ENCODE measurements at regions not wholly inside any gene's neighbourhood (a gene's known extent, or its start where the extent isn't known, plus 50 kb on each side); places are given as distances from the start of the nearest gene placed in this dataset.

DNA sequence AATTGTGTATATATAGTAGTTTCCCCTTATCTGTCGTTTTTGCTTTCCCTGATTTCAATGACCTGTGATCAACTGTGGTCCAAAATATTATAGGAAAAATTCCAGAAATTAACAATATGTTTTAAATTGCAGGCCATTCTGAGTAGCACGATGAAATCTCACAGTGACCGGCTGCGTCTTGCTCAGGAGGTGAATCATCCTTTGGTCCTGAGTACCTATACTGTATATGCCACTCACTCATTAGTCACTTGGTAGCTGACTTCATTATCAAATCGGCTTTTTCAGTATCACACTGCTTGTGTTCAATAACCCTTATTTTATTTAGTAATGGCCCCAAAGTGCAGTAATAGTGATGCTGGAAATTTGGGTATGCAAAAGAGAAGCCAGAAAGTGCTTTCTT lies 728.3 kb upstream of the EYS start:
- no peaks in the 10 kb centered on the region for H3K79me2 ChIP-seq (ENCODE audit: low read length)
- H3K9me2 ChIP-seq (replicated peaks; ENCODE audit: insufficient read depth, low read length), result no peaks in the 10 kb centered on the region; the same call in 1 of the 2 replicates
- no peaks in the 10 kb centered on the region for H4K20me1 ChIP-seq (ENCODE audit: insufficient read depth, low read depth, low read length)
- no peaks in the 10 kb centered on the region for H3K4me1 ChIP-seq (ENCODE audit: low read length)
- H3K4me3 ChIP-seq (ENCODE audit: low read length), result no peak overlapping the region
- no peaks in the 10 kb centered on the region for H3K36me3 ChIP-seq (ENCODE audit: insufficient read depth, low read length)
- no peaks in the 10 kb centered on the region for H3K27me3 ChIP-seq (ENCODE audit: low read length)
- H3K9ac ChIP-seq (ENCODE audit: low read length), result no peak overlapping the region
- no peak for DNase-seq
- no peak overlapping the region for H3K4me2 ChIP-seq (ENCODE audit: low read depth, low read length, poor library complexity, severe bottlenecking)
- H2AFZ ChIP-seq (ENCODE audit: low read length), result no peak overlapping the region
- no peak overlapping the region for H3K27ac ChIP-seq (ENCODE audit: low read length)
- H3K9me3 ChIP-seq (ENCODE audit: low read length), result no peaks in the 10 kb centered on the region; the same call in 1 of the 2 replicates

DNA sequence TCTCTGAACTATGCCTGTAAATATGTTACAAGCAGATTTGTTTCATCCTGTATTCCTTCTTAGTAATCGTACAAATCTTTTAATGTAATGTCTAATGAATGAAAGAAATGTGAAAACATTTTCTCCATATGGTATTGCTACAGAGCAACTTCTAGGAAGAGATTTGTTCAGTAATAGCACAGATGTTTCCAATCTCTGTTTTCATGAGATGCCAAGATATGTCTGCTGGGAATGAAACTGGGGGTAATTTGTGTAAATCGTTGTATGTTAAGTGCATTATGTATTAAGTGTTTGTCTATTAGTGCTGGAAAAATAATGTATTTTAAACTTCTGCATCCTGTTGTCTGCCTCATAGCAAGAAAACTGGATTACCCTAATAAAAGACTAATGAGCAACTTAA lies 722.2 kb upstream of the EYS start:
- Histone ChIP-seq H3K27me3 (ENCODE audit: low read length) (no peaks in the 10 kb centered on the region), H3K9me3 (ENCODE audit: low read length) (no peaks in the 10 kb centered on the region), H3K4me3 (ENCODE audit: low read length) (no peak overlapping the region), H3K4me1 (ENCODE audit: low read length) (no peaks in the 10 kb centered on the region), H3K36me3 (ENCODE audit: insufficient read depth, low read length) (no peaks in the 10 kb centered on the region), H3K27ac (ENCODE audit: low read length) (no peak overlapping the region), H2AFZ (ENCODE audit: low read length) (no peak overlapping the region), H3K4me2 (ENCODE audit: low read depth, low read length, poor library complexity, severe bottlenecking) (no peak overlapping the region), H3K9me2 (replicated peaks; ENCODE audit: insufficient read depth, low read length) (no peaks in the 10 kb centered on the region), H4K20me1 (ENCODE audit: insufficient read depth, low read depth, low read length) (no peaks in the 10 kb centered on the region), H3K79me2 (ENCODE audit: low read length) (no peaks in the 10 kb centered on the region), H3K9ac (ENCODE audit: low read length) (no peak overlapping the region)
- no peak for DNase-seq

DNA sequence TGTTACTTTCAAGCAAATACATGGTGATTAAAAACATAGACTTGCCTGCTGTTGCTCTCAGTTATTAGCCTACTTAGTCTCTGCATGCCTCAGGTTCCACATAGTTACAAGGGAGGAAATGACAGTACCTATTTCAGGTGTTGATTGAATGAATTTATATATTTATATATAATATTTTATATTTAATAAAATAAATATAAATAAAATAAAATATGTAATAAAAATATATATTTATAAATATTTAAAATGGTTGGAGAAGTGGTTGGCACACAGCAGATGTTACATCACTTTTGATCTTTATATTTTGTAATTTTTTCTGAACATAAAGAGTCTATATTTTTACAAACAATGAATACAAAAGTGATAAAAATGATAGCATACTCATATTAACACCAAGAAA lies 716.0 kb upstream of the EYS start:
- no peaks in the 10 kb centered on the region for H3K9me2 ChIP-seq (replicated peaks; ENCODE audit: insufficient read depth, low read length)
- H4K20me1 ChIP-seq (ENCODE audit: insufficient read depth, low read depth, low read length), result no peaks in the 10 kb centered on the region
- H3K4me2 ChIP-seq (ENCODE audit: low read depth, low read length, poor library complexity, severe bottlenecking), result no peak overlapping the region
- no peak overlapping the region for H3K4me3 ChIP-seq (ENCODE audit: low read length)
- no peaks in the 10 kb centered on the region for H3K79me2 ChIP-seq (ENCODE audit: low read length)
- no peak for DNase-seq
- H2AFZ ChIP-seq (ENCODE audit: low read length), result no peak overlapping the region
- no peaks in the 10 kb centered on the region for H3K9me3 ChIP-seq (ENCODE audit: low read length)
- H3K4me1 ChIP-seq (ENCODE audit: low read length), result no peaks in the 10 kb centered on the region
- no peaks in the 10 kb centered on the region for H3K27me3 ChIP-seq (ENCODE audit: low read length)
- no peaks in the 10 kb centered on the region for H3K36me3 ChIP-seq (ENCODE audit: insufficient read depth, low read length)
- H3K27ac ChIP-seq (ENCODE audit: low read length), result no peak overlapping the region
- H3K9ac ChIP-seq (ENCODE audit: low read length), result no peak overlapping the region

- Histone ChIP-seq H3K9ac (ENCODE audit: low read length) (no peak overlapping the region), H3K9me2 (replicated peaks; ENCODE audit: insufficient read depth, low read length) (no peaks in the 10 kb centered on the region), H3K4me2 (ENCODE audit: low read depth, low read length, poor library complexity, severe bottlenecking) (no peak overlapping the region), H2AFZ (ENCODE audit: low read length) (no peak overlapping the region), H4K20me1 (ENCODE audit: insufficient read depth, low read depth, low read length) (no peaks in the 10 kb centered on the region), H3K79me2 (ENCODE audit: low read length) (no peaks in the 10 kb centered on the region), H3K4me1 (ENCODE audit: low read length) (no peaks in the 10 kb centered on the region), H3K9me3 (ENCODE audit: low read length) (no peaks in the 10 kb centered on the region), H3K27me3 (ENCODE audit: low read length) (no peaks in the 10 kb centered on the region), H3K27ac (ENCODE audit: low read length) (no peak overlapping the region), H3K4me3 (ENCODE audit: low read length) (no peak overlapping the region), H3K36me3 (ENCODE audit: insufficient read depth, low read length) (no peaks in the 10 kb centered on the region)
- peak; percentile 54 for DNase-seq
These were observed 714.5 kb upstream of the EYS start for GRCh38 chr6:66421570-66421969.

GRCh38 chr6:66418906-66419305 lies 711.9 kb upstream of the EYS start:
- Histone ChIP-seq H3K9me3 (ENCODE audit: low read length) (no peaks in the 10 kb centered on the region), H3K79me2 (ENCODE audit: low read length) (no peaks in the 10 kb centered on the region), H3K4me3 (ENCODE audit: low read length) (no peak overlapping the region), H3K9me2 (replicated peaks; ENCODE audit: insufficient read depth, low read length) (no peaks in the 10 kb centered on the region), H2AFZ (ENCODE audit: low read length) (no peak overlapping the region), H3K4me2 (ENCODE audit: low read depth, low read length, poor library complexity, severe bottlenecking) (no peak overlapping the region), H3K9ac (ENCODE audit: low read length) (no peak overlapping the region), H3K27ac (ENCODE audit: low read length) (no peak overlapping the region), H3K36me3 (ENCODE audit: insufficient read depth, low read length) (no peaks in the 10 kb centered on the region), H4K20me1 (ENCODE audit: insufficient read depth, low read depth, low read length) (no peaks in the 10 kb centered on the region), H3K4me1 (ENCODE audit: low read length) (no peaks in the 10 kb centered on the region), H3K27me3 (ENCODE audit: low read length) (no peaks in the 10 kb centered on the region)
- DNase-seq, result no peak

DNA sequence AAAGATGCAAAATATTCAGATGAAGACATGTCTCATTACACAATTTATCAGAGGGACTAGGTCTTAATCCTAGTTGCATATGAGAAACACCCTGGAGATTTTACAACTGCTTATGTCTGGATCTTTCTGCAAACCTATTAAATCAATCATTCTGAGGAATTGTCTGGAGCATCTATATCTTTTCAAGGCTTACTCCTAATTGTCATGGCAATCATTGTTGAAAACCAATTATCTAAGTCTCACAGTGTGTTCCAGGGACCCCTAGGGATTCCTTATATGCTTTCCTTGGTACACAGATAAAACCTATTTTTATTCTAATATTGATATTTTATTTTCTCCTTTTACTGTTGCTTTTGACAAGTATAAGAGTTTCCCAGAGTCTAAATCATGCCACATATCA lies 696.9 kb upstream of the EYS start:
- no peak for DNase-seq
- no peaks in the 10 kb centered on the region for H4K20me1 ChIP-seq (ENCODE audit: insufficient read depth, low read depth, low read length)
- H3K4me3 ChIP-seq (ENCODE audit: low read length), result no peak overlapping the region
- H3K36me3 ChIP-seq (ENCODE audit: insufficient read depth, low read length), result no peaks in the 10 kb centered on the region
- no peak overlapping the region for H3K9ac ChIP-seq (ENCODE audit: low read length)
- no peak overlapping the region for H3K27ac ChIP-seq (ENCODE audit: low read length)
- no peaks in the 10 kb centered on the region for H3K9me3 ChIP-seq (ENCODE audit: low read length)
- no peaks in the 10 kb centered on the region for H3K27me3 ChIP-seq (ENCODE audit: low read length)
- H3K4me1 ChIP-seq (ENCODE audit: low read length), result no peaks in the 10 kb centered on the region
- H3K4me2 ChIP-seq (ENCODE audit: low read depth, low read length, poor library complexity, severe bottlenecking), result no peak overlapping the region
- no peak overlapping the region for H2AFZ ChIP-seq (ENCODE audit: low read length)
- 0 out of 2 replicates have a peak, but pooled peaks cover 3% of the 10 kb centered on the region for H3K9me2 ChIP-seq (replicated peaks; ENCODE audit: insufficient read depth, low read length)
- H3K79me2 ChIP-seq (ENCODE audit: low read length), result no peaks in the 10 kb centered on the region

GRCh38 chr6:66402873-66403272 lies 695.8 kb upstream of the EYS start:
- H4K20me1 ChIP-seq (ENCODE audit: insufficient read depth, low read depth, low read length), result no peaks in the 10 kb centered on the region
- no peak overlapping the region for H3K4me2 ChIP-seq (ENCODE audit: low read depth, low read length, poor library complexity, severe bottlenecking)
- H3K27me3 ChIP-seq (ENCODE audit: low read length), result no peaks in the 10 kb centered on the region
- H3K9me3 ChIP-seq (ENCODE audit: low read length), result no peaks in the 10 kb centered on the region
- no peak overlapping the region for H3K4me3 ChIP-seq (ENCODE audit: low read length)
- H3K9ac ChIP-seq (ENCODE audit: low read length), result no peak overlapping the region
- H2AFZ ChIP-seq (ENCODE audit: low read length), result no peak overlapping the region
- H3K4me1 ChIP-seq (ENCODE audit: low read length), result no peaks in the 10 kb centered on the region
- no peak for DNase-seq
- no peaks in the 10 kb centered on the region for H3K79me2 ChIP-seq (ENCODE audit: low read length)
- no peak overlapping the region for H3K27ac ChIP-seq (ENCODE audit: low read length)
- H3K36me3 ChIP-seq (ENCODE audit: insufficient read depth, low read length), result no peaks in the 10 kb centered on the region
- 0 out of 2 replicates have a peak, but pooled peaks cover 3% of the 10 kb centered on the region for H3K9me2 ChIP-seq (replicated peaks; ENCODE audit: insufficient read depth, low read length)

DNA sequence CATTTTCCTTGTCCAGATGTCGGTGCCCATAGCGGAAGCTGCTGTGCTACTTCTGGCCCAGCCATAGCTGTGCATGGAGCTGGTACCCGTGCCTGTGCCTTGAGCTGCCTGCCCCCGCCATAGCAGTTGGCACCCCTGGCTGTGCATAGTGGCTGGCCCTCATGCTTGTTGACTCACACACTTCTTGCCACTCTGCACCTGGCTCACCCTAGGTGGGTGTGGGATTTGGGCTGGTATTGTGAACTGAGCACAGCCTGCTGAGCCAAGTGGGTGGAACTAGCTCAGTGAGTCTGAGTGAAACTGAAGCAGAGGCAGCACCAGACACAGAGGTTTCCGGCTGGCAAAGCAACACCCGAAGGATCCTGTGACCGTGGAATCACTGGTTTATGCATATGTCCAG lies 689.5 kb upstream of the EYS start:
- Histone ChIP-seq H3K9me3 (ENCODE audit: low read length) (no peaks in the 10 kb centered on the region), H3K4me3 (ENCODE audit: low read length) (no peak overlapping the region), H3K36me3 (ENCODE audit: insufficient read depth, low read length) (no peaks in the 10 kb centered on the region), H3K79me2 (ENCODE audit: low read length) (no peaks in the 10 kb centered on the region), H3K27ac (ENCODE audit: low read length) (no peak overlapping the region), H3K9ac (ENCODE audit: low read length) (no peak overlapping the region), H3K27me3 (ENCODE audit: low read length) (no peaks in the 10 kb centered on the region), H4K20me1 (ENCODE audit: insufficient read depth, low read depth, low read length) (no peaks in the 10 kb centered on the region), H3K4me2 (ENCODE audit: low read depth, low read length, poor library complexity, severe bottlenecking) (no peak overlapping the region), H3K9me2 (replicated peaks; ENCODE audit: insufficient read depth, low read length) (no peaks in the 10 kb centered on the region), H3K4me1 (ENCODE audit: low read length) (no peaks in the 10 kb centered on the region), H2AFZ (ENCODE audit: low read length) (no peak overlapping the region)
- no peak for DNase-seq

- H3K9me2 ChIP-seq (replicated peaks; ENCODE audit: insufficient read depth, low read length), result no peaks in the 10 kb centered on the region
- no peaks in the 10 kb centered on the region for H3K9me3 ChIP-seq (ENCODE audit: low read length)
These were observed 689.1 kb upstream of the EYS start for GRCh38 chr6:66396145-66396544.

More at GRCh38 chr6:66396145-66396544, 689.1 kb upstream of the EYS start:
- Histone ChIP-seq H4K20me1 (ENCODE audit: insufficient read depth, low read depth, low read length) (no peaks in the 10 kb centered on the region), H3K27ac (ENCODE audit: low read length) (no peak overlapping the region), H2AFZ (ENCODE audit: low read length) (no peak overlapping the region), H3K9ac (ENCODE audit: low read length) (no peak overlapping the region), H3K27me3 (ENCODE audit: low read length) (no peaks in the 10 kb centered on the region), H3K4me2 (ENCODE audit: low read depth, low read length, poor library complexity, severe bottlenecking) (no peak overlapping the region), H3K36me3 (ENCODE audit: insufficient read depth, low read length) (no peaks in the 10 kb centered on the region), H3K4me1 (ENCODE audit: low read length) (no peaks in the 10 kb centered on the region), H3K79me2 (ENCODE audit: low read length) (no peaks in the 10 kb centered on the region), H3K4me3 (ENCODE audit: low read length) (no peak overlapping the region)
- no peak for DNase-seq

Data from Karpas-422 (cell line).